HEK293 (cell line): ENCODE measurements at regions not wholly inside any gene's neighbourhood (a gene's known extent, or its start where the extent isn't known, plus 50 kb on each side); places are given as distances from the start of the nearest gene placed in this dataset.

ENCODE experiments used
- CTCF ChIA-PET: fragments of 350-600 bp; formaldehyde crosslinking; extraction: SDS; loops from one replicate; lab custom pipeline; 2021; ENCODE audit warnings: antibody characterized with exemption; lab: Yijun Ruan, JAX
- POLR2A ChIA-PET: fragments of 300-600 bp; formaldehyde crosslinking; extraction: SDS; loops from one replicate; lab custom pipeline; 2020; ENCODE audit warnings: antibody characterized with exemption, inconsistent platforms; lab: Yijun Ruan, JAX
- H3K27ac ChIP-seq: fragments of 200-500 bp; sonication (Bioruptor generic); 2 replicates; pipeline ENCODE4 v1.5.1; 2014; ENCODE audit warnings: low read depth, low read length, control low read depth, inconsistent platforms; ENCODE audit errors: extremely low read depth
- H3K36me3 ChIP-seq, 2 experiments: fragments of 200-500 bp in 1 of 2; sonication (Bioruptor generic) in 1 of 2; 1 replicate in 1 of 2; 2 replicates in 1 of 2; pipeline ENCODE4 v1.5.1; 2014 to 2017; ENCODE audit warnings: inconsistent platforms in 2 of 2, low read length in 2 of 2; ENCODE audit not compliant: control insufficient read depth in 2 of 2, insufficient read depth in 1 of 2
- H3K4me1 ChIP-seq: fragments of 200-500 bp; sonication (Bioruptor generic); 2 replicates; pipeline ENCODE4 v1.5.1; 2014; ENCODE audit warnings: mild to moderate bottlenecking, low read length, inconsistent platforms; ENCODE audit not compliant: control insufficient read depth, insufficient read depth
- H3K4me3 ChIP-seq: 2 replicates; pipeline ENCODE4 v1.5.1; 2011; ENCODE audit warnings: low read depth, mild to moderate bottlenecking, control low read depth, low read length, moderate library complexity
- H3K9me3 ChIP-seq: fragments of 200-500 bp; sonication (Bioruptor generic); 2 replicates; pipeline ENCODE4 v1.5.1; 2014; ENCODE audit warnings: low read depth, low read length, inconsistent platforms; ENCODE audit not compliant: control insufficient read depth, insufficient read depth
- BCL11B ChIP-seq: fragments of 450-650 bp; formaldehyde crosslinking; IDR thresholded peaks from 2 replicates; pipeline ENCODE4 v1.5.1; 2016; ENCODE audit warnings: low read depth, missing biosample characterization, missing genetic modification characterization
- PRDM4 ChIP-seq: fragments of 450-650 bp; formaldehyde crosslinking; IDR thresholded peaks from 2 replicates; pipeline ENCODE4 v1.5.1; 2017; ENCODE audit warnings: missing biosample characterization, missing genetic modification characterization
- PRDM6 ChIP-seq: fragments of 450-650 bp; formaldehyde crosslinking; IDR thresholded peaks from 2 replicates; pipeline ENCODE4 v1.5.1; 2017; ENCODE audit warnings: missing biosample characterization, missing genetic modification characterization
- REPIN1 ChIP-seq: fragments of 450-650 bp; formaldehyde crosslinking; IDR thresholded peaks from 2 replicates; pipeline ENCODE4 v1.5.1; 2017; ENCODE audit warnings: missing biosample characterization, missing genetic modification characterization, low read depth
- TRIM28 ChIP-seq: IDR thresholded peaks from 2 replicates; pipeline ENCODE4 v1.6.1; 2011; ENCODE audit warnings: low read length, control low read depth, borderline replicate concordance
- ZBTB20 ChIP-seq: fragments of 450-650 bp; formaldehyde crosslinking; IDR thresholded peaks from 2 replicates; pipeline ENCODE4 v1.5.1; 2016; ENCODE audit warnings: missing biosample characterization, missing genetic modification characterization
- ZBTB7A ChIP-seq: fragments of 450-650 bp; formaldehyde crosslinking; IDR thresholded peaks from 2 replicates; pipeline ENCODE4 v1.5.1; 2016; ENCODE audit warnings: low read depth, missing biosample characterization, missing genetic modification characterization
- ZBTB8A ChIP-seq: fragments of 450-650 bp; formaldehyde crosslinking; IDR thresholded peaks from 2 replicates; pipeline ENCODE4 v1.5.1; 2016; ENCODE audit warnings: missing biosample characterization, missing genetic modification characterization
- ZNF114 ChIP-seq: fragments of 450-650 bp; formaldehyde crosslinking; IDR thresholded peaks from 2 replicates; pipeline ENCODE4 v1.5.0; 2017; ENCODE audit warnings: missing biosample characterization, missing genetic modification characterization
- ZNF146 ChIP-seq: fragments of 450-650 bp; formaldehyde crosslinking; IDR thresholded peaks from 2 replicates; pipeline ENCODE4 v1.5.1; 2016; ENCODE audit warnings: missing biosample characterization, missing genetic modification characterization
- ZNF148 ChIP-seq: fragments of 450-650 bp; formaldehyde crosslinking; IDR thresholded peaks from 2 replicates; pipeline ENCODE4 v1.5.0; 2017; ENCODE audit warnings: missing biosample characterization, missing genetic modification characterization, borderline replicate concordance
- ZNF157 ChIP-seq: fragments of 450-650 bp; formaldehyde crosslinking; IDR thresholded peaks from 2 replicates; pipeline ENCODE4 v1.5.1; 2016; ENCODE audit warnings: missing biosample characterization, missing genetic modification characterization
- ZNF184 ChIP-seq: fragments of 450-650 bp; IDR thresholded peaks from 2 replicates; pipeline ENCODE4 v1.5.1; 2018; ENCODE audit warnings: missing biosample characterization, mild to moderate bottlenecking, missing genetic modification characterization
- ZNF223 ChIP-seq: fragments of 450-650 bp; formaldehyde crosslinking; IDR thresholded peaks from 2 replicates; pipeline ENCODE4 v1.5.1; 2016; ENCODE audit warnings: missing biosample characterization, missing genetic modification characterization
- ZNF239 ChIP-seq: fragments of 450-650 bp; formaldehyde crosslinking; IDR thresholded peaks from 2 replicates; pipeline ENCODE4 v1.5.1; 2016; ENCODE audit warnings: missing biosample characterization, missing genetic modification characterization
- ZNF266 ChIP-seq: fragments of 450-650 bp; formaldehyde crosslinking; IDR thresholded peaks from 2 replicates; pipeline ENCODE4 v1.5.1; 2016; ENCODE audit warnings: missing biosample characterization, missing genetic modification characterization, low read depth
- ZNF426 ChIP-seq: fragments of 450-650 bp; formaldehyde crosslinking; IDR thresholded peaks from 2 replicates; pipeline ENCODE4 v1.5.1; 2017; ENCODE audit warnings: missing biosample characterization, missing genetic modification characterization, mild to moderate bottlenecking, inconsistent platforms, moderate library complexity
- ZNF561 ChIP-seq: fragments of 450-650 bp; IDR thresholded peaks from 2 replicates; pipeline ENCODE4 v1.5.1; 2018; ENCODE audit warnings: missing biosample characterization, missing genetic modification characterization, borderline replicate concordance
- ZNF571 ChIP-seq: fragments of 450-650 bp; formaldehyde crosslinking; IDR thresholded peaks from 2 replicates; pipeline ENCODE4 v1.5.0; 2017; ENCODE audit warnings: missing biosample characterization, missing genetic modification characterization
- ZNF585B ChIP-seq: fragments of 450-650 bp; formaldehyde crosslinking; IDR thresholded peaks from 2 replicates; pipeline ENCODE4 v1.5.1; 2016; ENCODE audit warnings: missing biosample characterization, missing genetic modification characterization
- ZNF658 ChIP-seq: fragments of 450-650 bp; formaldehyde crosslinking; IDR thresholded peaks from 2 replicates; pipeline ENCODE4; 2016; ENCODE audit warnings: missing biosample characterization, missing genetic modification characterization
- ZNF792 ChIP-seq: fragments of 450-650 bp; formaldehyde crosslinking; IDR thresholded peaks from 2 replicates; pipeline ENCODE4 v1.5.1; 2016; ENCODE audit warnings: missing biosample characterization, missing genetic modification characterization
- TF ChIP-seq, protein P1 (sequence below): fragments of 450-650 bp; formaldehyde crosslinking; IDR thresholded peaks from 2 replicates; pipeline ENCODE4 v1.5.1; 2016; ENCODE audit warnings: missing biosample characterization, missing genetic modification characterization
- TF ChIP-seq, protein P2 (sequence below): IDR thresholded peaks from 2 replicates; pipeline ENCODE4 v1.6.1; 2011; ENCODE audit warnings: mild to moderate bottlenecking, low read depth, low read length, borderline replicate concordance

GRCh38 chr4:127560755-127561154 lies 72.0 kb upstream of the INTU start:
- H3K27ac ChIP-seq: no peak overlapping the region
- no peaks in the 10 kb centered on the region for H3K36me3 ChIP-seq
- TF ChIP-seq ZNF184: no peak
- TF ChIP-seq ZBTB20 (tag by site-specific recombination): no peak
- TF ChIP-seq BCL11B (tag by site-specific recombination): no peak
- no peak for TF ChIP-seq ZNF792 (tag by site-specific recombination)
- TF ChIP-seq ZBTB7A: no peak
- TF ChIP-seq ZNF561 (tag by site-specific recombination): no peak
- TF ChIP-seq ZNF148: no peak
- TF ChIP-seq ZNF239 (tag by site-specific recombination): no peak
- TF ChIP-seq ZNF157 (tag by site-specific recombination): no peak
- TF ChIP-seq ZNF585B: no peak
- no peak for TF ChIP-seq ZNF114 (tag by site-specific recombination)
- TF ChIP-seq PRDM6: no peak
- TF ChIP-seq TRIM28: no peak
- TF ChIP-seq, protein P1, sequence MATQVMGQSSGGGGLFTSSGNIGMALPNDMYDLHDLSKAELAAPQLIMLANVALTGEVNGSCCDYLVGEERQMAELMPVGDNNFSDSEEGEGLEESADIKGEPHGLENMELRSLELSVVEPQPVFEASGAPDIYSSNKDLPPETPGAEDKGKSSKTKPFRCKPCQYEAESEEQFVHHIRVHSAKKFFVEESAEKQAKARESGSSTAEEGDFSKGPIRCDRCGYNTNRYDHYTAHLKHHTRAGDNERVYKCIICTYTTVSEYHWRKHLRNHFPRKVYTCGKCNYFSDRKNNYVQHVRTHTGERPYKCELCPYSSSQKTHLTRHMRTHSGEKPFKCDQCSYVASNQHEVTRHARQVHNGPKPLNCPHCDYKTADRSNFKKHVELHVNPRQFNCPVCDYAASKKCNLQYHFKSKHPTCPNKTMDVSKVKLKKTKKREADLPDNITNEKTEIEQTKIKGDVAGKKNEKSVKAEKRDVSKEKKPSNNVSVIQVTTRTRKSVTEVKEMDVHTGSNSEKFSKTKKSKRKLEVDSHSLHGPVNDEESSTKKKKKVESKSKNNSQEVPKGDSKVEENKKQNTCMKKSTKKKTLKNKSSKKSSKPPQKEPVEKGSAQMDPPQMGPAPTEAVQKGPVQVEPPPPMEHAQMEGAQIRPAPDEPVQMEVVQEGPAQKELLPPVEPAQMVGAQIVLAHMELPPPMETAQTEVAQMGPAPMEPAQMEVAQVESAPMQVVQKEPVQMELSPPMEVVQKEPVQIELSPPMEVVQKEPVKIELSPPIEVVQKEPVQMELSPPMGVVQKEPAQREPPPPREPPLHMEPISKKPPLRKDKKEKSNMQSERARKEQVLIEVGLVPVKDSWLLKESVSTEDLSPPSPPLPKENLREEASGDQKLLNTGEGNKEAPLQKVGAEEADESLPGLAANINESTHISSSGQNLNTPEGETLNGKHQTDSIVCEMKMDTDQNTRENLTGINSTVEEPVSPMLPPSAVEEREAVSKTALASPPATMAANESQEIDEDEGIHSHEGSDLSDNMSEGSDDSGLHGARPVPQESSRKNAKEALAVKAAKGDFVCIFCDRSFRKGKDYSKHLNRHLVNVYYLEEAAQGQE (tag by site-specific recombination): no peak
- no peak for TF ChIP-seq ZBTB8A
- ChIA-PET POLR2A (no interaction called here), CTCF (interaction anchor here (0.6 kb wide), 1 partner anchor 174 kb away, joined by 5 read pairs; no protein-coding TSS in a partner anchor)
- H3K4me1 ChIP-seq: no peaks in the 10 kb centered on the region
- no peaks in the 10 kb centered on the region for H3K9me3 ChIP-seq
- H3K4me3 ChIP-seq: no peak overlapping the region

DNA sequence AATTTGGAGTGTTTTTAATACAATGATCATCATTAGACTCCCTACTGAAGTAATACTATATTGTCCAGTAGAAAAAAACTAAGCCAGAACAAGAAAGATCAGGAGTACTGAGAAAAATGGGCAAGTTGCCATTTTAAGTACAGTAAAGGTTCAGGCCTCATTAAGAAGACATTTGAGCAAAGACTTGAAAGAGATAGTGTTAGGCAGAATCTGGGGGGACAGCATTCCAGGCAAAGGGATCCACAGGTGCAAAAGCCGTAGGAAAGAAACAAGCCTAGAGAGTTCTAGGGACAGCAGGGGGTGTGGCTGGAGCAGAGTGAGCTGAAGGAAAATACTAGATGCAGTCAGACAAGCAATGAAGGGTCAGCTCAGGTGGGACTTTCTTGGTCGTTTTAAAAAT lies 58.1 kb upstream of the INTU start:
- ChIA-PET CTCF (interaction anchor here (0.6 kb wide), 1 partner anchor 990 kb away, joined by 3 read pairs; no protein-coding TSS in a partner anchor), POLR2A (no interaction called here)
- Histone ChIP-seq H3K27ac (no peak overlapping the region), H3K36me3 (no peaks in the 10 kb centered on the region), H3K4me1 (no peaks in the 10 kb centered on the region), H3K9me3 (no peaks in the 10 kb centered on the region), H3K4me3 (no peak overlapping the region)
- TF ChIP-seq ZNF426 (tag by site-specific recombination) (no peak), PRDM4 (tag by site-specific recombination) (no peak), ZNF658 (no peak), PRDM6 (no peak), ZNF146 (no peak), ZNF223 (tag by site-specific recombination) (no peak), ZBTB7A (no peak), ZNF266 (tag by site-specific recombination) (no peak), ZNF571 (tag by site-specific recombination) (no peak), REPIN1 (tag by site-specific recombination) (no peak)
- TF ChIP-seq, protein P2, sequence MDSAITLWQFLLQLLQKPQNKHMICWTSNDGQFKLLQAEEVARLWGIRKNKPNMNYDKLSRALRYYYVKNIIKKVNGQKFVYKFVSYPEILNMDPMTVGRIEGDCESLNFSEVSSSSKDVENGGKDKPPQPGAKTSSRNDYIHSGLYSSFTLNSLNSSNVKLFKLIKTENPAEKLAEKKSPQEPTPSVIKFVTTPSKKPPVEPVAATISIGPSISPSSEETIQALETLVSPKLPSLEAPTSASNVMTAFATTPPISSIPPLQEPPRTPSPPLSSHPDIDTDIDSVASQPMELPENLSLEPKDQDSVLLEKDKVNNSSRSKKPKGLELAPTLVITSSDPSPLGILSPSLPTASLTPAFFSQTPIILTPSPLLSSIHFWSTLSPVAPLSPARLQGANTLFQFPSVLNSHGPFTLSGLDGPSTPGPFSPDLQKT: no peak
